ENCODE measurements at regions not wholly inside any gene's neighbourhood (a gene's known extent, or its start where the extent isn't known, plus 50 kb on each side); places are given as distances from the start of the nearest gene placed in this dataset.

DNA sequence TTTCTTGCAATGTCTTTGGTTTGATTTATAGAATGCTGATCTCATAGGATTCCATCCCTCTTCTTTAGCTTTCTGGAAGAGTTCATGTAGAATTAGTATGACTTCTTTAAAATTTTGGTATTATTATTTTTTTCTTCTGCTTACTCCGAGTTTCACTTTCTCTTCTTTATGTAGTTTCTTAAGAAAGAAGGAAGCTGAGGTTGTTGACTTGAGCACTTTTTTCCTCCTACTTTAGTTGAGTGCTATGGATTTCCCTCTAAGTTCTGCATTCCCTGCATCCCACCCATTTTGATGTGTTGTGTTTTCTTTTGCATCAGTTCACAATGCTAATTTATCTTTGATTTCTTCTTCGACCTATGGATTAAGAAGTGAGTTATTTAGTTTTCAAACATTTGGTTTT, 78.9 kb upstream of the SPRED2 start:
- H3K4me3 ChIP-seq = no peak overlapping the region
- WGBS (ENCODE audit: low lambda C conversion rate, missing lambda C conversion rate) = 94% methylated on average over 2 of the region's 2 CpGs
- H3K79me2 ChIP-seq = no peaks in the 10 kb centered on the region
- no peaks in the 10 kb centered on the region for H3K9me2 ChIP-seq (replicated peaks; ENCODE audit: insufficient read depth)
- H3K27me3 ChIP-seq = no peaks in the 10 kb centered on the region
- H3K36me3 ChIP-seq (replicated peaks; ENCODE audit: insufficient read depth, low read depth) = no peaks in the 10 kb centered on the region
- H2AFZ ChIP-seq = no peak overlapping the region
- TF ChIP-seq, protein P1, sequence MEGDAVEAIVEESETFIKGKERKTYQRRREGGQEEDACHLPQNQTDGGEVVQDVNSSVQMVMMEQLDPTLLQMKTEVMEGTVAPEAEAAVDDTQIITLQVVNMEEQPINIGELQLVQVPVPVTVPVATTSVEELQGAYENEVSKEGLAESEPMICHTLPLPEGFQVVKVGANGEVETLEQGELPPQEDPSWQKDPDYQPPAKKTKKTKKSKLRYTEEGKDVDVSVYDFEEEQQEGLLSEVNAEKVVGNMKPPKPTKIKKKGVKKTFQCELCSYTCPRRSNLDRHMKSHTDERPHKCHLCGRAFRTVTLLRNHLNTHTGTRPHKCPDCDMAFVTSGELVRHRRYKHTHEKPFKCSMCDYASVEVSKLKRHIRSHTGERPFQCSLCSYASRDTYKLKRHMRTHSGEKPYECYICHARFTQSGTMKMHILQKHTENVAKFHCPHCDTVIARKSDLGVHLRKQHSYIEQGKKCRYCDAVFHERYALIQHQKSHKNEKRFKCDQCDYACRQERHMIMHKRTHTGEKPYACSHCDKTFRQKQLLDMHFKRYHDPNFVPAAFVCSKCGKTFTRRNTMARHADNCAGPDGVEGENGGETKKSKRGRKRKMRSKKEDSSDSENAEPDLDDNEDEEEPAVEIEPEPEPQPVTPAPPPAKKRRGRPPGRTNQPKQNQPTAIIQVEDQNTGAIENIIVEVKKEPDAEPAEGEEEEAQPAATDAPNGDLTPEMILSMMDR (IDR thresholded peaks at IDR 0.05; ENCODE audit: poor library complexity) = no peak
- no peak for TF ChIP-seq EZH2phosphoT487 (IDR thresholded peaks at IDR 0.05; ENCODE audit: low read depth, severe bottlenecking, unreplicated experiment)
- no peak for TF ChIP-seq EZH2 (IDR thresholded peaks at IDR 0.05; ENCODE audit: borderline replicate concordance)
- no peak overlapping the region for H3K4me2 ChIP-seq
- H3K27ac ChIP-seq = no peak overlapping the region
- H4K20me1 ChIP-seq (ENCODE audit: insufficient read depth, poor library complexity, severe bottlenecking) = no peaks in the 10 kb centered on the region
- H3K9me3 ChIP-seq (ENCODE audit: low read depth) = no peaks in the 10 kb centered on the region
- H3K4me1 ChIP-seq (ENCODE audit: insufficient read depth) = no peaks in the 10 kb centered on the region
- DNase-seq (ENCODE audit: low spot score) = no peak

DNA sequence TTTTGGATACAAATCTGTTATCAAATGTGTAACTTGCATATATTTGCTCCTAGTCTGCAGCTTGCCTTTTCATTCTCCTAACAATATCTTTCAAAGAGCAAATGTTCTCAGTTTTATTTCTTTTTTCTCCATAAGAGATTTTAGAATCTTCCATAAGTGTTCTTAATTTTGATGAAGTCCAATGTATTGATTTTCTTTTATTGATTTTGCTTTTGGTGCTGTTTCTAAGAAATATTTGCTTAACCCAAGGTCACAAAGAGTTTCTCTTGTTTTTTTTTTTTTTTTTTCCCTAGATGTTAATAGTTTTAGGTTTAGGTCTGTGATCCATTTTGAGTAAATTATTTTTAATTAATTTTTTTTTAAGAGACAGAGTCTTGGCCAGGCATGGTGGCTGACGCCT, 75.8 kb upstream of the SPRED2 start:
- 100% methylated on average over 1 of the region's 1 CpG for WGBS (ENCODE audit: low lambda C conversion rate, missing lambda C conversion rate)
- DNase-seq (ENCODE audit: low spot score) = no peak
- Histone ChIP-seq H3K9me3 (ENCODE audit: low read depth) (no peaks in the 10 kb centered on the region), H3K4me1 (ENCODE audit: insufficient read depth) (no peaks in the 10 kb centered on the region), H3K4me3 (no peak overlapping the region), H3K27ac (no peak overlapping the region), H2AFZ (no peak overlapping the region), H3K4me2 (no peak overlapping the region), H3K36me3 (replicated peaks; ENCODE audit: insufficient read depth, low read depth) (no peaks in the 10 kb centered on the region), H3K27me3 (no peaks in the 10 kb centered on the region), H3K9me2 (replicated peaks; ENCODE audit: insufficient read depth) (no peaks in the 10 kb centered on the region), H3K79me2 (no peaks in the 10 kb centered on the region), H4K20me1 (ENCODE audit: insufficient read depth, poor library complexity, severe bottlenecking) (no peaks in the 10 kb centered on the region)
- TF ChIP-seq EZH2phosphoT487 (IDR thresholded peaks at IDR 0.05; ENCODE audit: low read depth, severe bottlenecking, unreplicated experiment) (no peak), EZH2 (IDR thresholded peaks at IDR 0.05; ENCODE audit: borderline replicate concordance) (no peak)
- TF ChIP-seq, protein P1 (IDR thresholded peaks at IDR 0.05; ENCODE audit: poor library complexity) = no peak

DNA sequence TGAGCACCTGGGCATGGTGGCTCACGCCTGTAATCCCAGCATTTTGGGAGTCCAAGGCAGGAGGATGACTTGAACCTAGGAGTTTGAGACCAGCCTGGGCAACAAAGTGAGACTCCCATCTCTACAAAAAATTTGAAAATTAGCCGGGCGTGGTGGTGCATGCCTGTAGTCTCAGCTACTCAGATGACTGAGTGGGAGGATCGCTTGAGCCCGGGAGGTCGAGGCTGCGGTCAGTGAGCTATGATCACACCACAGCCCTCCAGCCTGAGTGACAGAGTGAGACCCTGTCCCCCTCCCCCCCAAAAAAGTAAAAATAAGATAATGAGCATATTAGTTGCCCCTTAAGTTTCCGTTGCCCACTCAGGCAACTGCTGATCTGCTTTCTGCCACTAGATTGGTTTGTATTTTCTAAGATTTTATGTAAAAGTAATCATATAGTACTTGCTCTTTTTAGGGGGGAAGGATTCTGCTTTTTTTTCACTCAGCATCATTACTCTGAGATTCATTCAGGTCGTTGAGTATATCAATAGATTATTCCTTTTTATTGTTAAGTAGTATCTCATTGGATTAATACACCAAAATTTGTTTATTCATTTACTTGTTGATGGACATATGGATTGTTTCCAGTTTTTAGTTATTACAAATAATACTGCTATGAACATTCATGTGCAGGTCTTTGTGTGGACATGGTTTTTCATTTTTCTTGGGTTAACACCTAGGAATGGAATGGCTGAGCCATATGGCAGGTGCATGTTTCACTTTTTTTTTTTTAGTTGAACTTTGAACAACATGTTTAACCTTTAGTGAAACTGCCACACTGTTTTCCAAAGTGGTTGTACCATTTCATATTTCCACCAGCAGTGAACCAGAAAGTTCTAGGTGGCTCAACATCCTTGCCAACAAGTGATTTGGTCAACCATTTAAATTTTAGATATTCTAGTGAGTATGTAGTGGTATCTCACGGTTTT, 75.0 kb upstream of the SPRED2 start:
- Histone ChIP-seq H3K27ac (no peak overlapping the region), H3K79me2 (no peaks in the 10 kb centered on the region), H3K9me3 (ENCODE audit: low read depth) (no peaks in the 10 kb centered on the region), H3K9me2 (replicated peaks; ENCODE audit: insufficient read depth) (no peaks in the 10 kb centered on the region), H3K4me3 (no peak overlapping the region), H3K27me3 (no peaks in the 10 kb centered on the region), H4K20me1 (ENCODE audit: insufficient read depth, poor library complexity, severe bottlenecking) (no peaks in the 10 kb centered on the region), H2AFZ (no peak overlapping the region), H3K4me2 (no peak overlapping the region), H3K36me3 (replicated peaks; ENCODE audit: insufficient read depth, low read depth) (no peaks in the 10 kb centered on the region), H3K4me1 (ENCODE audit: insufficient read depth) (no peaks in the 10 kb centered on the region)
- no peak for DNase-seq (ENCODE audit: low spot score)
- TF ChIP-seq, protein P1 (IDR thresholded peaks at IDR 0.05; ENCODE audit: poor library complexity) = no peak
- TF ChIP-seq EZH2 (IDR thresholded peaks at IDR 0.05; ENCODE audit: borderline replicate concordance) (no peak), EZH2phosphoT487 (IDR thresholded peaks at IDR 0.05; ENCODE audit: low read depth, severe bottlenecking, unreplicated experiment) (no peak)
- 90% methylated on average over 10 of the region's 10 CpGs for WGBS (ENCODE audit: low lambda C conversion rate, missing lambda C conversion rate)
